Esophagus muscularis mucosa (tissue), 4 donors: ENCODE measurements at regions not wholly inside any gene's neighbourhood (a gene's known extent, or its start where the extent isn't known, plus 50 kb on each side); places are given as distances from the start of the nearest gene placed in this dataset.

Experiments used
- CTCF ChIP-seq, 3 experiments: fragments of 200-600 bp in 2 of 3; fragments of 450-650 bp in 1 of 3; sonication (generic) in 2 of 3; IDR thresholded peaks; one replicate each; pipeline ENCODE4 v1.5.1; 2017 to 2019; ENCODE audit warnings: antibody characterized with exemption in 3 of 3, mild to moderate bottlenecking in 2 of 3, moderate library complexity in 1 of 3
- EP300 ChIP-seq: sonication (generic); formaldehyde crosslinking; IDR thresholded peaks from one replicate; pipeline ENCODE4 v1.6.1; 2017; ENCODE audit warnings: antibody characterized with exemption
- POLR2AphosphoS5 ChIP-seq, 2 donors: sonication (generic); formaldehyde crosslinking; IDR thresholded peaks; one replicate each; pipeline ENCODE4 v1.6.1; 2017; ENCODE audit warnings: antibody characterized with exemption in 2 of 2

- TF ChIP-seq CTCF (IDR thresholded peaks at IDR 0.05) (no peak), EP300 (no peak), POLR2AphosphoS5 (IDR thresholded peaks at IDR 0.05) (no peak)
Measured at GRCh38 chr3:162138509-162138908, 641.9 kb downstream of the OTOL1 start.
